MM.1S (cell line): ENCODE measurements at regions not wholly inside any gene's neighbourhood (a gene's known extent, or its start where the extent isn't known, plus 50 kb on each side); places are given as distances from the start of the nearest gene placed in this dataset.

Experiments used
- DNase-seq: peaks from one replicate; pipeline ENCODE4 v3.0.0-alpha.2; 2015
- H2AFZ ChIP-seq: fragments of 300-600 bp; sonication (generic); 2 replicates; pipeline ENCODE4 v1.6.0; 2016; ENCODE audit warnings: antibody characterized with exemption, low read length
- H3F3A ChIP-seq: fragments of 300-600 bp; sonication (generic); 2 replicates; pipeline ENCODE4 v1.6.1; 2016; ENCODE audit warnings: mild to moderate bottlenecking, antibody characterized with exemption, low read length, moderate library complexity, mixed read lengths; ENCODE audit not compliant: insufficient read depth
- H3K27ac ChIP-seq: fragments of 300-600 bp; sonication (generic); 2 replicates; pipeline ENCODE4 v1.5.1; 2016; ENCODE audit warnings: mild to moderate bottlenecking, low read length
- H3K27me3 ChIP-seq: fragments of 300-600 bp; sonication (generic); replicated peaks from 2 replicates; pipeline ENCODE4 v1.6.0; 2016; ENCODE audit warnings: low read length; ENCODE audit not compliant: insufficient read depth
- H3K36me3 ChIP-seq: fragments of 300-600 bp; sonication (generic); replicated peaks from 2 replicates; pipeline ENCODE4 v1.6.1; 2016; ENCODE audit warnings: mild to moderate bottlenecking, low read length, mixed read lengths; ENCODE audit not compliant: insufficient read depth
- H3K4me1 ChIP-seq: fragments of 300-600 bp; sonication (generic); 2 replicates; pipeline ENCODE4 v1.6.1; 2016; ENCODE audit warnings: low read length, mixed read lengths
- H3K4me2 ChIP-seq: fragments of 300-600 bp; sonication (generic); 2 replicates; pipeline ENCODE4 v1.6.0; 2016; ENCODE audit warnings: low read depth, low read length
- H3K4me3 ChIP-seq: fragments of 300-600 bp; sonication (generic); 2 replicates; pipeline ENCODE4 v1.5.1; 2016; ENCODE audit warnings: low read length, mixed read lengths
- H3K79me2 ChIP-seq: fragments of 300-600 bp; sonication (generic); 2 replicates; pipeline ENCODE4 v1.6.1; 2016; ENCODE audit warnings: mixed run types, low read length, mixed read lengths
- H3K9ac ChIP-seq: fragments of 300-600 bp; sonication (generic); 2 replicates; pipeline ENCODE4 v1.6.1; 2016; ENCODE audit warnings: low read length, mixed read lengths
- H3K9me2 ChIP-seq: fragments of 300-600 bp; sonication (generic); replicated peaks from 2 replicates; pipeline ENCODE4 v1.6.1; 2016; ENCODE audit warnings: mild to moderate bottlenecking, low read length, mixed read lengths; ENCODE audit not compliant: insufficient read depth
- H3K9me3 ChIP-seq: fragments of 300-600 bp; sonication (generic); replicated peaks from 2 replicates; pipeline ENCODE4 v1.6.1; 2016; ENCODE audit warnings: mild to moderate bottlenecking, low read length, mixed read lengths; ENCODE audit not compliant: insufficient read depth
- H4K20me1 ChIP-seq: fragments of 300-600 bp; sonication (generic); 2 replicates; pipeline ENCODE4 v1.6.1; 2016; ENCODE audit warnings: mild to moderate bottlenecking, low read length, moderate library complexity, mixed read lengths; ENCODE audit not compliant: insufficient read depth
- EZH2 ChIP-seq: fragments of 300-600 bp; sonication (generic); optimal IDR thresholded peaks from 2 replicates; pipeline ENCODE3; 2017; ENCODE audit warnings: low read depth, mild to moderate bottlenecking, antibody characterized with exemption, low read length, mixed read lengths
- EZH2phosphoT487 ChIP-seq: fragments of 300-600 bp; sonication (generic); IDR thresholded peaks from 2 replicates; pipeline ENCODE4 v1.6.1; 2018; ENCODE audit warnings: antibody characterized with exemption, low read length
- TF ChIP-seq, protein P1 (sequence below): fragments of 300-600 bp; sonication (generic); IDR thresholded peaks from 2 replicates; pipeline ENCODE4 v1.5.1; 2016; ENCODE audit warnings: antibody characterized with exemption, low read length, mixed read lengths

DNA sequence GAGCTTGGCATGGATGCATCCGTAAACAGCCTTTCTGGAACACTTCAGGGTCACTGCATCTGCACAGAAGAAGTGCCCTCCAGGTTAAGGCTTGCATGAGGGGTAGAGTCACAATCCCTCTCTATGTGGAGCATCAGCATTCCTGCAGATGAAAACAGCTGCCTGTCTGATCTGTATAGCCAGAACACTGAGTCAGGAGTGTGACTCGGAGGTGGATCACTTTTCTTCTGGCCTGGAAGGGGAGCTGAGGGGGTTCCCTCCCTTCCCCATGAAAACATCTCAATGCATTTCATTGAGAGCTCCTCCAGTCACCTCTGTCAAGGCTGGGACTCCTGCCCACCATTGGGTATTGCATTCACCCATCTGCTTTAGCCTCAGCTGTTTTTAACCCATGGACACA, 72.5 kb upstream of the SERPINE2 start:
- no peak for TF ChIP-seq EZH2
- no peak for TF ChIP-seq EZH2phosphoT487
- TF ChIP-seq, protein P1, sequence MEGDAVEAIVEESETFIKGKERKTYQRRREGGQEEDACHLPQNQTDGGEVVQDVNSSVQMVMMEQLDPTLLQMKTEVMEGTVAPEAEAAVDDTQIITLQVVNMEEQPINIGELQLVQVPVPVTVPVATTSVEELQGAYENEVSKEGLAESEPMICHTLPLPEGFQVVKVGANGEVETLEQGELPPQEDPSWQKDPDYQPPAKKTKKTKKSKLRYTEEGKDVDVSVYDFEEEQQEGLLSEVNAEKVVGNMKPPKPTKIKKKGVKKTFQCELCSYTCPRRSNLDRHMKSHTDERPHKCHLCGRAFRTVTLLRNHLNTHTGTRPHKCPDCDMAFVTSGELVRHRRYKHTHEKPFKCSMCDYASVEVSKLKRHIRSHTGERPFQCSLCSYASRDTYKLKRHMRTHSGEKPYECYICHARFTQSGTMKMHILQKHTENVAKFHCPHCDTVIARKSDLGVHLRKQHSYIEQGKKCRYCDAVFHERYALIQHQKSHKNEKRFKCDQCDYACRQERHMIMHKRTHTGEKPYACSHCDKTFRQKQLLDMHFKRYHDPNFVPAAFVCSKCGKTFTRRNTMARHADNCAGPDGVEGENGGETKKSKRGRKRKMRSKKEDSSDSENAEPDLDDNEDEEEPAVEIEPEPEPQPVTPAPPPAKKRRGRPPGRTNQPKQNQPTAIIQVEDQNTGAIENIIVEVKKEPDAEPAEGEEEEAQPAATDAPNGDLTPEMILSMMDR, result no peak
- H3K9me2 ChIP-seq, result no peaks in the 10 kb centered on the region
- H3F3A ChIP-seq, result no peaks in the 10 kb centered on the region
- H3K9me3 ChIP-seq, result no peaks in the 10 kb centered on the region
- H3K27ac ChIP-seq, result no peak overlapping the region
- no peak overlapping the region for H3K4me3 ChIP-seq
- H2AFZ ChIP-seq, result no peak overlapping the region
- no peaks in the 10 kb centered on the region for H3K4me1 ChIP-seq
- no peaks in the 10 kb centered on the region for H3K27me3 ChIP-seq
- H3K36me3 ChIP-seq, result no peaks in the 10 kb centered on the region
- H3K4me2 ChIP-seq, result no peak overlapping the region
- H3K79me2 ChIP-seq, result no peaks in the 10 kb centered on the region
- no peak for DNase-seq
- H4K20me1 ChIP-seq, result no peaks in the 10 kb centered on the region
- no peak overlapping the region for H3K9ac ChIP-seq

DNA sequence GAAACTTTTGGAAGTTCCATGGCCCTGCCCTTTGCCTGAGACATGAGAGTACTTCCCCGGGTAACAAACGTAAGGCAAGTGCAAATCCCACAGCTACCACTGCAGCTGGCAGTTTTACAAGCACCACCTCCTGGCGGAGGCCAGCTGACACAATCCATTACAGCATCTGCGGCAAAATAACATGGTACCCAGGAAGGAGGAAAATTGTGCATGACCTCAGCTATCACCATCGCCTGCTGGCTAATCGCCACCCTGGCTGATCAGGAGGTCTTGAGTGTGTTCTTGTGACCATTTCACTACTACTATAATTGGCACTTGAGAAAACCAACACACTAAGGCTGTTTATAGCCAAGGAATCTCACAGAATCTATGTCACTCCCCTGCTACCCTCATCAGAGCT, 71.7 kb upstream of the SERPINE2 start:
- H2AFZ ChIP-seq, result no peak overlapping the region
- no peaks in the 10 kb centered on the region for H3K79me2 ChIP-seq

DNA sequence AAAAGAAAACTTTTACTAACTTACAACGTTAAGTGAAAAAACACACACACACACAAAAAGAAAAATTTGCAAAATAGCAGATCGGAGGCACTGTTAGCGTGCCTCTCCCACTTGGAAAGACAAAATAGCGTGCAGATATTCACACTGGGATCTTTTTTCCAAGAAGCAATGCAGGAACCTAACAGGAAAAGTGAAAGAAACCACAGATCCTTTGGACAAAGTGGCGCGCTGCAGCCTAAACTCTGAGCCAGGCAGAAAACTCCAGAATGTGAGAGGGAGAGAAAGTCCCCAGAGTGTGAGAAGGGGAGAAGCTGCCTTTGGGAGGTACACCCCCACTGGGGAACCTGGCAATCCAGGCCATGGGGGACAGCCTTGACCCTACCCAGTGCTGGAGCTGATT, 70.7 kb upstream of the SERPINE2 start:
- H3K4me3 ChIP-seq, result no peak overlapping the region
- TF ChIP-seq, protein P1, result no peak
- TF ChIP-seq EZH2phosphoT487, result no peak
- no peak for TF ChIP-seq EZH2
- no peak overlapping the region for H3K27ac ChIP-seq
- no peak overlapping the region for H3K4me2 ChIP-seq
- no peaks in the 10 kb centered on the region for H3K9me2 ChIP-seq
- no peak overlapping the region for H2AFZ ChIP-seq
- H3K9ac ChIP-seq, result no peak overlapping the region
- H3K9me3 ChIP-seq, result no peaks in the 10 kb centered on the region
- no peaks in the 10 kb centered on the region for H3K36me3 ChIP-seq
- H4K20me1 ChIP-seq, result no peaks in the 10 kb centered on the region
- H3K4me1 ChIP-seq, result no peaks in the 10 kb centered on the region
- H3K79me2 ChIP-seq, result no peaks in the 10 kb centered on the region
- H3F3A ChIP-seq, result no peaks in the 10 kb centered on the region
- DNase-seq, result no peak
- no peaks in the 10 kb centered on the region for H3K27me3 ChIP-seq

More for the DNA sequence above, 71.7 kb upstream of the SERPINE2 start:
- Histone ChIP-seq H3K4me3 (no peak overlapping the region), H4K20me1 (no peaks in the 10 kb centered on the region), H3K9me3 (no peaks in the 10 kb centered on the region), H3K27me3 (no peaks in the 10 kb centered on the region), H3K4me1 (no peaks in the 10 kb centered on the region), H3K9me2 (no peaks in the 10 kb centered on the region), H3K36me3 (no peaks in the 10 kb centered on the region), H3K27ac (no peak overlapping the region), H3K9ac (no peak overlapping the region), H3K4me2 (no peak overlapping the region), H3F3A (no peaks in the 10 kb centered on the region)
- TF ChIP-seq EZH2 (no peak), EZH2phosphoT487 (no peak)
- TF ChIP-seq, protein P1, result no peak
- no peak for DNase-seq
